C4-2B (cell line): ENCODE measurements at regions not wholly inside any gene's neighbourhood (a gene's known extent, or its start where the extent isn't known, plus 50 kb on each side); places are given as distances from the start of the nearest gene placed in this dataset.

Experiments used
- CTCF ChIP-seq: fragments of 450-650 bp; conservative IDR thresholded peaks from 2 replicates; pipeline ENCODE4 v1.5.1; 2017; ENCODE audit warnings: mild to moderate bottlenecking
- ZFX ChIP-seq: fragments of 450-650 bp; IDR thresholded peaks from 2 replicates; pipeline ENCODE4 v1.6.1; 2017

GRCh38 chr1:60918867-60919266 lies 163.5 kb upstream of the NFIA start:
- TF ChIP-seq CTCF (no peak), ZFX (no peak)
